ENCODE measurements at regions not wholly inside any gene's neighbourhood (a gene's known extent, or its start where the extent isn't known, plus 50 kb on each side); places are given as distances from the start of the nearest gene placed in this dataset.

DNA sequence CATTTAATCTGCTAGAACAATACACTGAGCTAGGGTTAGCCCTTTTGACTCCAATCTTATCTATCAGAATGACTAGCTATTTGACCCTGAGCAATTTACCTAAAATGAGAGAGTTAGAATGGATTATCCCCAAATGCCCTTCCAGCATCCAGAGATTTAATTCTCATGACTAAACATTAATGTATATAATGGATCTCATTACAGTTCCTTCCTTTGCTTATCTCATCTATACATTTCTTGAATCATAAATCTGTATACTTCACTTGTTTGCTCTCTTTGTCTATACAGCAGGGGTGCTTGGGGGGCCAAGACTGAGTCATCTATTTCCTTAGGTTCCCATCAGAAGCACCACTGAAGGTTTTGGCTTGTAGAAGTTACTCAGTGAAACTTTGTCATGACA lies 565.8 kb downstream of the IGSF11 start:
- no peaks in the 10 kb centered on the region for H3F3A ChIP-seq (ENCODE audit: low read length, unreplicated experiment)
- no peaks in the 10 kb centered on the region for H3K4me1 ChIP-seq (ENCODE audit: insufficient read depth, low read length)
- peak; percentile 36 for DNase-seq
- BruUV-seq (replicated peaks), result no TSS peak
- TF ChIP-seq EZH2 (IDR thresholded peaks at IDR 0.05; ENCODE audit: low read length, unreplicated experiment), result no peak
- TF ChIP-seq EZH2phosphoT487 (IDR thresholded peaks at IDR 0.05; ENCODE audit: borderline replicate concordance, low read length), result no peak
- TF ChIP-seq, protein P1, sequence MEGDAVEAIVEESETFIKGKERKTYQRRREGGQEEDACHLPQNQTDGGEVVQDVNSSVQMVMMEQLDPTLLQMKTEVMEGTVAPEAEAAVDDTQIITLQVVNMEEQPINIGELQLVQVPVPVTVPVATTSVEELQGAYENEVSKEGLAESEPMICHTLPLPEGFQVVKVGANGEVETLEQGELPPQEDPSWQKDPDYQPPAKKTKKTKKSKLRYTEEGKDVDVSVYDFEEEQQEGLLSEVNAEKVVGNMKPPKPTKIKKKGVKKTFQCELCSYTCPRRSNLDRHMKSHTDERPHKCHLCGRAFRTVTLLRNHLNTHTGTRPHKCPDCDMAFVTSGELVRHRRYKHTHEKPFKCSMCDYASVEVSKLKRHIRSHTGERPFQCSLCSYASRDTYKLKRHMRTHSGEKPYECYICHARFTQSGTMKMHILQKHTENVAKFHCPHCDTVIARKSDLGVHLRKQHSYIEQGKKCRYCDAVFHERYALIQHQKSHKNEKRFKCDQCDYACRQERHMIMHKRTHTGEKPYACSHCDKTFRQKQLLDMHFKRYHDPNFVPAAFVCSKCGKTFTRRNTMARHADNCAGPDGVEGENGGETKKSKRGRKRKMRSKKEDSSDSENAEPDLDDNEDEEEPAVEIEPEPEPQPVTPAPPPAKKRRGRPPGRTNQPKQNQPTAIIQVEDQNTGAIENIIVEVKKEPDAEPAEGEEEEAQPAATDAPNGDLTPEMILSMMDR (conservative IDR thresholded peaks at IDR 0.05; ENCODE audit: low read depth, low read length), result no peak
- no peak overlapping the region for H2AFZ ChIP-seq (ENCODE audit: low read length)
- no peaks in the 10 kb centered on the region for H4K20me1 ChIP-seq (ENCODE audit: low read length)
- H3K36me3 ChIP-seq (ENCODE audit: low read depth, low read length), result no peaks in the 10 kb centered on the region
- no peaks in the 10 kb centered on the region for H3K9me2 ChIP-seq (replicated peaks; ENCODE audit: low read length)
- no peaks in the 10 kb centered on the region for H3K79me2 ChIP-seq (ENCODE audit: low read length)
- H3K9ac ChIP-seq (ENCODE audit: low read length), result no peak overlapping the region
- H3K4me2 ChIP-seq (ENCODE audit: low read length), result no peak overlapping the region
- ATAC-seq, result no peak
- intact Hi-C loops (cut with micrococcal nuclease), result no loop called here
- ChIA-PET POLR2A (ENCODE audit: unreplicated experiment) (no interaction called here), CTCF (no interaction called here)
- peaks cover 18% of the 10 kb centered on the region; the same call in 1 of the 2 replicates for H3K9me3 ChIP-seq (ENCODE audit: low read length)
- H3K27ac ChIP-seq (ENCODE audit: low read length), result no peak overlapping the region
- no peaks in the 10 kb centered on the region for H3K27me3 ChIP-seq (ENCODE audit: low read length)
- H3K4me3 ChIP-seq (ENCODE audit: low read length), result no peak overlapping the region

DNA sequence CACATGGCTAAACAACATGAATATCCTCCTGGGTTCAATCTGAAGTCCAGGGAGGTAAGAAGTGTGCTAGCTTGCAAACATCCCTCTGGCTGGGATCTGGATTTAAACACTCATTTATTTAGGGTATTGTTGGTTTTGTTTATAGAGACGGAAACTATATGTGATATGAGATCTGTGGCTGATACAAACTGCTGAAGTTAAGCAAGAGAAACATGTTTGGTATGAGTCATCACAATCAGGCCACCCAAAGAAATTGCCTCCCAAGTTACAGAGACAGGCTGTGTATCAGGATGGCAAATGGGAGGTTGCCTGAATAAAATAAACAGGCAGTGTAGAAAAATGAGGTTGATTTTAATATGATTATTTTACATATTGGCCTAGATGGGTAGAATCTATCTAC lies 562.1 kb downstream of the IGSF11 start:
- BruUV-seq (replicated peaks), result no TSS peak
- no peaks in the 10 kb centered on the region for H3K27me3 ChIP-seq (ENCODE audit: low read length)
- POLR2A ChIA-PET (ENCODE audit: unreplicated experiment), result no interaction called here
- H3K9ac ChIP-seq (ENCODE audit: low read length), result no peak overlapping the region
- no peak for ATAC-seq
- peak; percentile 35 for DNase-seq
- intact Hi-C loops (cut with micrococcal nuclease), result no loop called here
- no peaks in the 10 kb centered on the region for H3K79me2 ChIP-seq (ENCODE audit: low read length)
- H4K20me1 ChIP-seq (ENCODE audit: low read length), result no peaks in the 10 kb centered on the region
- no peak overlapping the region for H3K4me2 ChIP-seq (ENCODE audit: low read length)
- H3K27ac ChIP-seq (ENCODE audit: low read length), result no peak overlapping the region
- H3K4me3 ChIP-seq (ENCODE audit: low read length), result no peak overlapping the region
- no peaks in the 10 kb centered on the region for H3K9me2 ChIP-seq (replicated peaks; ENCODE audit: low read length)
- peaks cover 13% of the 10 kb centered on the region; the same call in 1 of the 2 replicates for H3K9me3 ChIP-seq (ENCODE audit: low read length)
- no peaks in the 10 kb centered on the region for H3K4me1 ChIP-seq (ENCODE audit: insufficient read depth, low read length)
- CTCF ChIA-PET, result no interaction called here
- no peaks in the 10 kb centered on the region for H3F3A ChIP-seq (ENCODE audit: low read length, unreplicated experiment)
- no peaks in the 10 kb centered on the region for H3K36me3 ChIP-seq (ENCODE audit: low read depth, low read length)
- TF ChIP-seq, protein P1 (conservative IDR thresholded peaks at IDR 0.05; ENCODE audit: low read depth, low read length), result no peak
- TF ChIP-seq EZH2phosphoT487 (IDR thresholded peaks at IDR 0.05; ENCODE audit: borderline replicate concordance, low read length) (no peak), EZH2 (IDR thresholded peaks at IDR 0.05; ENCODE audit: low read length, unreplicated experiment) (no peak)
- H2AFZ ChIP-seq (ENCODE audit: low read length), result no peak overlapping the region

DNA sequence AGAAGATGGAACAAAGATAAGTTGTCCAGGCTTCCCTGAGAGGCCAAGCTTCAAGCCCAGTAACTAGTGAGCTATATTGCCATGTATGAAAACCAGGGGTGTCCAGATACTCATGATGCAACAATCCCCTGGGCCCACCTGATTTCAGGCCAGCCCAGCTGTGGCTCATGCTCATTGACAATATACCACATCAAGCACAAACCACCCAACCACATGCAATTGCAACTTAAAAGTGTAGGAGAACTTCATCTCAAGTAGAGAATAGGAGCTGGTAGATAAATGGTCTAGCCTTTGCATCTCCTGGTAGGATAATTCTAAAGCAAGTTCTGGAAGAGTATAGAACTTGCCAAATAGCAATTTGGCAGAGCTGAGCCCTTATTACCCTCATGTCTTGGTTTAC lies 561.3 kb downstream of the IGSF11 start:
- Histone ChIP-seq H3K27me3 (ENCODE audit: low read length) (no peaks in the 10 kb centered on the region), H3K27ac (ENCODE audit: low read length) (no peak overlapping the region), H4K20me1 (ENCODE audit: low read length) (no peaks in the 10 kb centered on the region), H3K4me3 (ENCODE audit: low read length) (no peak overlapping the region), H3K36me3 (ENCODE audit: low read depth, low read length) (no peaks in the 10 kb centered on the region), H3K9me2 (replicated peaks; ENCODE audit: low read length) (no peaks in the 10 kb centered on the region), H3K79me2 (ENCODE audit: low read length) (no peaks in the 10 kb centered on the region), H2AFZ (ENCODE audit: low read length) (no peak overlapping the region), H3K9me3 (ENCODE audit: low read length) (peaks cover 13% of the 10 kb centered on the region; the same call in 1 of the 2 replicates), H3K4me2 (ENCODE audit: low read length) (no peak overlapping the region), H3F3A (ENCODE audit: low read length, unreplicated experiment) (no peaks in the 10 kb centered on the region), H3K4me1 (ENCODE audit: insufficient read depth, low read length) (no peaks in the 10 kb centered on the region), H3K9ac (ENCODE audit: low read length) (no peak overlapping the region)
- no peak for TF ChIP-seq EZH2 (IDR thresholded peaks at IDR 0.05; ENCODE audit: low read length, unreplicated experiment)
- no peak for TF ChIP-seq EZH2phosphoT487 (IDR thresholded peaks at IDR 0.05; ENCODE audit: borderline replicate concordance, low read length)
- TF ChIP-seq, protein P1 (conservative IDR thresholded peaks at IDR 0.05; ENCODE audit: low read depth, low read length), result no peak
- BruUV-seq (replicated peaks), result no TSS peak
- DNase-seq (no peak), ATAC-seq (no peak)
- intact Hi-C loops (cut with micrococcal nuclease), result no loop called here
- ChIA-PET POLR2A (ENCODE audit: unreplicated experiment) (no interaction called here), CTCF (no interaction called here)

Data from PC-3 (cell line).